ENCODE measurements at regions not wholly inside any gene's neighbourhood (a gene's known extent, or its start where the extent isn't known, plus 50 kb on each side); places are given as distances from the start of the nearest gene placed in this dataset.
"Not testable (repeated sequence)": the region's sequence is repeated elsewhere in the genome, so short reads cannot be mapped to it uniquely, and the experiment has no call there.

- no peak for DNase-seq
Observed at GRCh38 chr10:130493446-130494145, 357.4 kb downstream of the GLRX3 start.

GRCh38 chr10:130495116-130495862 is 359.1 kb downstream of the GLRX3 start:
- no peak for DNase-seq

- DNase-seq = no peak
Observed at GRCh38 chr10:130495891-130496636, 359.9 kb downstream of the GLRX3 start.

GRCh38 chr10:130497056-130498010 is 361.1 kb downstream of the GLRX3 start:
- DNase-seq = no peak

- no peak for DNase-seq
Observed at GRCh38 chr10:130498042-130498441, 361.9 kb downstream of the GLRX3 start.

GRCh38 chr10:130498934-130499333 is 362.7 kb downstream of the GLRX3 start:
- no peak for DNase-seq

DNA sequence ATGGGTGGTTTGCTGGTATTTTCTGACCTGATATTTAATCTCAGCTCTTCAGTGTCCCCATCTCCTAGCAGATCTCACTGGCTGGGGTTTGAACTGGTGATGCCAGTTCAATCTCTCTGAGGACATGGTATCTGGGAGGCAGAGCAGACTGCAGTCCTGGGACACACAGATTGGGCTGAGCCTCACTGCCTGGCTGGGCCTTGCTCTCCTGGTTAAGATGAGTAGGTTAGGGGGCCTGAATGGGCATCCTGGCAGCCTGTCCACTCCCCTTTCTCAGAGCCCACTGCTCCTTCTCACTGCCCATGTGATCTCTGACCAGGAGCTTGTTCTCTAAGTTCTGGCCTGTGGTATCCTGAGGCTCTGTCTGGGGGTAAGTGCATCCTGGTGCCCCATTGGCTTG is 363.4 kb downstream of the GLRX3 start:
- no peak for DNase-seq

DNA sequence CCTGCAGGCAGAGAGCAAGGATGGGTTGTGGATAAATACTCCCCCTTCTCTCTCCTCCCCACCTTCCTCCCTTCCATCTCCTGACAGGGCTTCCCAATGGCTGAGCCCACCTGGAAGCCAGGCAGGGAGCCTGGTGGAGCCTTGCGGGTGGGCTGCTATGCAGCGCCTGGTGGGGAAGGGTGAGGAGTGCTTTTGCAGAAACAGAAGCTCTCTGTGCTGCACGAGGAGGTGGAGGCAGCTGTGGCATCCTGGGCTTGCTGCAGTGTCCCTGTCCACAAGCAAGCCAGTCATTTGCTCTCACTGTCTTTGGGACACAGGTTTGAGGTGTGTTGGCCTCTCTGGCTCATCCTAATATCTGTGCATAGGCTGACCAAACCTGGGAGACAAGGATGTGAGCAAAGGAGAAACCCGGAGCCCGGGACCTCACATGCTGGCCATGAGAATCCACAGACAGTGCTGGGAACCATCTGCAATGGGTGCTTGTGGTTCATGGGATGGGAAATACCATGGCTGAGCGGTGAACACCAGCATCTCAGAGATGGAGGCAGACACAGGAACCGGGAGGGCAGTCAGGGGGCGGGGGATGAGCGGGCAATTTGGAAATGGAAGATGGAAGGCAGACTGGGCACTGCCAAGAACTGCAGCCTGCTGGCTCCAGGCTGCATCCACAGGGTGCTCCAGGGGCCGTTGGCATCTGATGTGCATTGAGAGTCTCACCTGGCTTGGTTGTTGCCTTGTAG is 364.2 kb downstream of the GLRX3 start:
- DNase-seq = no peak

GRCh38 chr10:130507461-130507860 is 371.3 kb downstream of the GLRX3 start:
- no peak for DNase-seq

DNA sequence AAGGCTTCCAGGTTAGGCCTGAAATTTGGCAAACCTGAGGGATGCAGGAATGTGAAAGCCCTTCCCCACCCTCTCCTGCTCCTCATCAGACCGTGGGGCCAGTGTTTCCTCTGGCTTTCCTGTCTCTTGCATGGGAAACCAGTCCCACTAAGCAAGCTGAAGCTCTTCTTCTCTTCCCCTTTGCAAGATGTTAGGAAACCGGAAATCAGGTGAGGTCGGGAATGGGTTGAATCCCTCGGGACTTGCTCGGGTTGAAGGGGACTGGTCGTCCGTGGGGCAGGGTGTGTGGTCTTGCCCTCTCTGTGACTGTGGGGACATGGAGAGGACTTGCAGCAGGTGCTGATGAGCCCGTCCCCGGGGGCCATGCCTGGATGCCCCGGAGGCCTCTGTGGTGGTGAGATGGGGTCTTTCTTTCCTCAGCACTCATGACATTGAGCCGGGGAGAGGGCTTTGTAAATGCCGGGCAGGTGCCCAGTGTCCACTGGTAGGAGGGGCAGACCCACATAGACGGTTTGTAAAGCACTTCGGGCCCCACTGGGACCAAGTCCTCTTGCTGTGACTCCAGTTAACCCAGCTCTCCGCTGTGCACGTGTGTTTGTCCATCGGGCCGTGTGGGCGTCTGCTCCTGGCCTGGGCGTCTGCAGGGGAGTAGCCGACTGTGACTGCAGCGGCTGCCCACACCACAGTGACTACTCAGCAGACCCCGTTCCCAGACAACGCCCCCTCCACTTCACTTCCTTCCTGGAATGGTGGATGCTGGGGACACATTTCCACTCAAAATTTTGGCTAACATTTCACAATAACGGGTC is 373.9 kb downstream of the GLRX3 start:
- DNase-seq = no peak

DNA sequence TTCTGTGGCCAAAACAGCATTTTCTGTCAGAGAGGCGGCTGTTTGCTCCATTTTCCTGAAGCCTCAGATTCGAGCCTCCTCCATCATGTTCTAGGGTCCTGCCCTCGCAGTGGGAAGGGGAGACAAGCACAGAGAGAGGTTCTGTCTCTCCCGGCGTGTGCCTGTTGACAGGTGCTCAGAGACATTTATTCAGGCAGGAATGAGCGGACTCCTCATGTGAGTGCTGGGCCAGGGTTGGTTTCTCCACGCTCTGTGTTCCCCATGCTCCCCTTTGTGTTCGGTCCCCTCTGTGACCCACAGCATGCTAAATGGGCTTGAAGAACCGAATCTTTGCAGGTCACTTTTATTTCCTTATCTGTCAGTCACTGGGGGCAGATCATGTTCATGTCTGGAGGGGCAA is 374.6 kb downstream of the GLRX3 start:
- no peak for DNase-seq

GRCh38 chr10:130511766-130512165 is 375.6 kb downstream of the GLRX3 start:
- no peak for DNase-seq

- DNase-seq = no peak
Observed at GRCh38 chr10:130512936-130513335, 376.7 kb downstream of the GLRX3 start.

DNA sequence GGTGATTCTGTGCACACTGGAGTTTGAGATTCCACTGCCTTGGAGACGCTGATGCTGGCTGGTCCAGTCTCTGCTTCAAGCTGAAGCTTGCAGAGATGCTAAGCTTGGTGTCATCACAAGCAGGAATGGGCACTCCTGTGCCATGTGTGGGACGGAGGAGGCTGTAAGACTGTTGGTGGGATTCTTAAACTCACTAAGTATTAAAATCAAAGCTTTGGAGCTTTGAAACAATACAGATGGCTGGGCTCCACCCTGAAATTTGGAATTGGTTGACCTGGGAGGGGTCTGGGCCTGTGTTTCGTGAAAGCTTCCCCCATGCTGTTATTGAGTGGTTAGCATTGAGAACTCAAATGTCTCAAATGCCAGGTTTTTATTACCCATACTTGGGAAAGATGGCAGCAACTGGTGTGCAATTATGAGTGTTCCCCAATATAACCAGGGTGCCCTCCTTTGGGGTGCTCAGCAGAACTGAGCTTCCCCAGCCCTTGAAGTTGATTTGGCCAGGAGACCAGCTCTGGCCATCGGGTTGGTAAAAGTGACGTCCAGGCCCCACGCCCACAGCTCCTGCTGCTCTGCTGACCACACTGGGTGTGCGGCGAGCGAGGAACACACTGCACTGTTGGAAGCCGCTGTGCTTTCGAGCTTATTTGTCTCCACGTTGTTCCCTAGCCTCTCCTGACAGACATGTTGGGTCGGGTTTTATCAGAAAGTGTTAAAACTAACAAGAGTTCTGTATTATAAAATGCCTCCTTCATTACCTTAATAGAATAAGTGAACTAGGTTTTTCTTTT is 377.7 kb downstream of the GLRX3 start:
- no peak for DNase-seq

- DNase-seq = no peak
Observed at GRCh38 chr10:130515670-130516069, 379.5 kb downstream of the GLRX3 start.

DNA sequence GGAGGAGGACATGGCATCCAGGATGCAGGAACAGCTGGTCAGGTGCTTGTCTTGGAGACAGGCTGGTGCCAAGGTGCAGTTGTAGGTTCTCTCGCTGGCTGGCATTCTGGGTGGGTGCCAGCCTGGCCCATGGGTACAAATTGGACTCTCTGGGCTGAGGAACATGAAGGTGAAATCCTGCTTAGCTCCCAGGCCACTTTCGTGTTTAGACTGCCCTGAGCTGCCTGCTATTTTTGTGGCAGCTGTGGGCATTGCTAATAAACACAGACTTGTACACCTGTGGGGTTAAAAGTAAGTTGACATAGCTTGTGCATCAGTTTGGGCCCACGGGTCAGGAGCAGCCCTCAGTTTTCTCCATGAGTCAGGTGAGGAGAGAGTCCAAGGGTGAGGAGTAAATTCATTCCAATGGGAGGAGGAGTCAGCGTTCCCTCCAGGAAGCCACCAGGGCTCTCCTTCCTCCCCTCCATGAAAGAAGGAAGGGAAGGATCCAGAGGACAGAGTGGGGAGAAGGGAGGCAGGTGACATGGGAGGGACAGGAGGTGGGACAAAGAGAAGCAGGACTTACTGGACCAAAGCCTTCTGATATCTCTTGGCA is 380.0 kb downstream of the GLRX3 start:
- no peak for DNase-seq

DNA sequence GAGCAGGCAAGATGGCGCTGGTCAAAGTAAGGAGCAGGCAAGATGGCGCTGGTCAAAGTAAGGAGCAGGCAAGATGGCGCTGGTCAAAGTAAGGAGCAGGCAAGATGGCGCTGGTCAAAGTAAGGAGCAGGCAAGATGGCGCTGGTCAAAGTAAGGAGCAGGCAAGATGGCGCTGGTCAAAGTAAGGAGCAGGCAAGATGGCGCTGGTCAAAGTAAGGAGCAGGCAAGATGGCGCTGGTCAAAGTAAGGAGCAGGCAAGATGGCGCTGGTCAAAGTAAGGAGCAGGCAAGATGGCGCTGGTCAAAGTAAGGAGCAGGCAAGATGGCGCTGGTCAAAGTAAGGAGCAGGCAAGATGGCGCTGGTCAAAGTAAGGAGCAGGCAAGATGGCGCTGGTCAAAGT is 382.7 kb downstream of the GLRX3 start:
- DNase-seq = not testable (repeated sequence)

GRCh38 chr10:130519791-130520190 is 383.6 kb downstream of the GLRX3 start:
- no peak for DNase-seq

GRCh38 chr10:130531312-130531711 is 395.1 kb downstream of the GLRX3 start:
- DNase-seq = no peak

- no peak for DNase-seq
Observed at GRCh38 chr10:130541090-130541489, 404.9 kb downstream of the GLRX3 start.
